Chondrocyte (in vitro differentiated cells): ENCODE measurements at regions not wholly inside any gene's neighbourhood (a gene's known extent, or its start where the extent isn't known, plus 50 kb on each side); places are given as distances from the start of the nearest gene placed in this dataset.
A peak's percentile ranks its signal among the peaks of the same experiment; 100 is the strongest.

ENCODE experiments used
- DNase-seq: peaks from one replicate; pipeline ENCODE4 v3.0.0; 2021; ENCODE audit warnings: mixed read lengths, low spot score
- H3K27ac Mint-ChIP-seq: one replicate; pipeline ENCODE4 v1.8.0; 2021; ENCODE audit warnings: mild to moderate bottlenecking, moderate library complexity, mixed read lengths; ENCODE audit not compliant: unreplicated experiment
- H3K27me3 Mint-ChIP-seq: 2 replicates; pipeline ENCODE4 v1.8.0; 2021; ENCODE audit warnings: low read depth, mixed read lengths
- H3K36me3 Mint-ChIP-seq: 2 replicates; pipeline ENCODE4 v1.8.0; 2021; ENCODE audit warnings: low read depth, mixed read lengths
- H3K4me1 Mint-ChIP-seq: 2 replicates; pipeline ENCODE4 v1.8.0; 2021; ENCODE audit warnings: low read depth, mild to moderate bottlenecking, mixed read lengths
- H3K4me3 Mint-ChIP-seq: one replicate; pipeline ENCODE4 v1.8.0; 2021; ENCODE audit warnings: mild to moderate bottlenecking, moderate library complexity, mixed read lengths; ENCODE audit not compliant: unreplicated experiment
- H3K9me3 Mint-ChIP-seq: 2 replicates; pipeline ENCODE4 v1.8.0; 2021; ENCODE audit warnings: low read depth, mixed read lengths
- TF ChIP-seq, protein P1 (sequence below): fragments of 200-600 bp; sonication (generic); IDR thresholded peaks from 2 replicates; pipeline ENCODE4 v1.5.0; 2021; ENCODE audit warnings: antibody characterized with exemption, mild to moderate bottlenecking, moderate library complexity

DNA sequence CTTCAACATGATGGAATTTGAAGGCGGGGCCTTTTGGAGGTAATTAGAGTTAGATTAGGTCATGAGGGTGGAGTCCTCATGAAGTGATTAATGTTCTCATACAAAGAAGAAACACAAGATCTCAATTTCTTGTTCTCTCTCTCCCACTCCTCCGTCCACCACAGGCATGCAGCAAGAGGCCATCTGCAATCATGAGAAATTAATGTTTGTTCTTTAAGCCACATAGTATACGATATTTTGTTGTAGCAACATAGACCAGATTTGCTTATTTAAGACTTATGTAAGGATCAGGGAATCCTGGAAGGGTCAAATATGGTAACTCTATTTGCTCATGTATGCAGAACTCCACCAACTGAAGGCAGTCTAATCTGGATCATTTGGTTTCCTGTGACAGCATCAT, 429.0 kb downstream of the LRIG3 start:
- no peaks in the 10 kb centered on the region for H3K27me3 Mint-ChIP-seq
- no peaks in the 10 kb centered on the region for H3K36me3 Mint-ChIP-seq
- DNase-seq, result no peak
- H3K4me1 Mint-ChIP-seq, result peaks cover 35% of the 10 kb centered on the region
- H3K4me3 Mint-ChIP-seq, result no peak overlapping the region
- no peak overlapping the region for H3K27ac Mint-ChIP-seq
- TF ChIP-seq, protein P1, sequence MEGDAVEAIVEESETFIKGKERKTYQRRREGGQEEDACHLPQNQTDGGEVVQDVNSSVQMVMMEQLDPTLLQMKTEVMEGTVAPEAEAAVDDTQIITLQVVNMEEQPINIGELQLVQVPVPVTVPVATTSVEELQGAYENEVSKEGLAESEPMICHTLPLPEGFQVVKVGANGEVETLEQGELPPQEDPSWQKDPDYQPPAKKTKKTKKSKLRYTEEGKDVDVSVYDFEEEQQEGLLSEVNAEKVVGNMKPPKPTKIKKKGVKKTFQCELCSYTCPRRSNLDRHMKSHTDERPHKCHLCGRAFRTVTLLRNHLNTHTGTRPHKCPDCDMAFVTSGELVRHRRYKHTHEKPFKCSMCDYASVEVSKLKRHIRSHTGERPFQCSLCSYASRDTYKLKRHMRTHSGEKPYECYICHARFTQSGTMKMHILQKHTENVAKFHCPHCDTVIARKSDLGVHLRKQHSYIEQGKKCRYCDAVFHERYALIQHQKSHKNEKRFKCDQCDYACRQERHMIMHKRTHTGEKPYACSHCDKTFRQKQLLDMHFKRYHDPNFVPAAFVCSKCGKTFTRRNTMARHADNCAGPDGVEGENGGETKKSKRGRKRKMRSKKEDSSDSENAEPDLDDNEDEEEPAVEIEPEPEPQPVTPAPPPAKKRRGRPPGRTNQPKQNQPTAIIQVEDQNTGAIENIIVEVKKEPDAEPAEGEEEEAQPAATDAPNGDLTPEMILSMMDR, result no peak
- H3K9me3 Mint-ChIP-seq, result no peaks in the 10 kb centered on the region

DNA sequence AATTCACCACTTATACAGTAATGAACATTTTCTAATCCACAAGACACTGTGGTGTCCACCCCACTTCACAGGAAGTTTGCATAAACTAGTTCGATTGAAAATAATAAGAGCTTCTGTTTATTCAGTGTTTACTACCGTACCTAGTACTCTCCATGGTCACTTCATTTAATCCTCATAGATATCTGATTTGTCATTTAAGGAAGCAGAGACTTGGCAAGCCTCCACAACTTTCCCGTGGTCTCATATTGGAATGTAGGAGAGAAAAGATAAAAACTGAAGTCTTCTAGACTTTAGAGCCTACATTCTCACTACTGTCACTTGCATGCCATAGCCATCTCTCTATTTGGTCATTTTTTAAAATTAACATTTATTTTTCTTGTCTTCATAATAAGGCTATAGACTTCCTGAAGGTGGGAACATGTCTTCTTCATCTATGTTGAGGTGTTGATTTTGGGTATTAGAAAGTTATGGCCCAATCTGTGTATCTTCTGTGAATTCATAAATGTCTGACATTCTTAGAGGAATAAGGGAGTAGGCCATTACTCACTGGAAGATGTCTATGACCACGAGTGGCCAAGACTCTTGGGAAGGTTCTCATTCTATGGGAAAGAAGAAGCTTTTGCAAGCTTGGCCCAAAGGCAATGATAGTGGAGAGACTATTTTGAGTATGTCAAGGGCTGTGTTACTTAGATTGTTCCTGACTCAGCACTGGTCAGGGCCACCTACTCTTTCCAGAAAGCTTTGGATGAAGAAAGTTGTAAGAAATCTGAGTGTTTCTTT, 423.7 kb downstream of the LRIG3 start:
- H3K4me1 Mint-ChIP-seq, result peaks cover 3% of the 10 kb centered on the region
- H3K27me3 Mint-ChIP-seq, result no peaks in the 10 kb centered on the region
- H3K4me3 Mint-ChIP-seq, result no peak overlapping the region
- H3K27ac Mint-ChIP-seq, result no peak overlapping the region
- TF ChIP-seq, protein P1, result no peak
- DNase-seq, result no peak
- peaks cover 3% of the 10 kb centered on the region for H3K9me3 Mint-ChIP-seq
- H3K36me3 Mint-ChIP-seq, result no peaks in the 10 kb centered on the region

DNA sequence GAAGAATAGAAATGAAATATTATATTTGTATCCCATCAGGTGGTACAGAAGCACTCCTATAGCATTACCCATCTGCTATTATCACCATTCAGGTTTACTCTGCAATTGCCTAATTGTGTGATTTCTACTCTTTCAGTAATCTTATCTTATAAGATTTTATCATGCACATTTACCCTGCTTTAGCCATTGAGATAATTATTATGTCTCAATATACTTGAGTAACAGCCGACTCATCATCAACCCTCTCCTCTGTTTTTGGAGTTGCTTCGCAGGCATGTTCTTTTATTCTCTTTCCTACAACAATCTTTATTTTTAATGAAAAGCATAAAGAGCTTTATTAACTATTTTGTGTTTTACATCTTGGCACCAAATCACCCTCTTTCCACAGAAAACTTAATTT, 419.9 kb downstream of the LRIG3 start:
- Mint-ChIP-seq H3K4me3 (no peak overlapping the region), H3K27me3 (no peaks in the 10 kb centered on the region), H3K4me1 (peaks cover 20% of the 10 kb centered on the region), H3K36me3 (no peaks in the 10 kb centered on the region), H3K27ac (no peak overlapping the region), H3K9me3 (peaks cover 3% of the 10 kb centered on the region)
- DNase-seq, result no peak
- TF ChIP-seq, protein P1, result no peak

GRCh38 chr12:58502226-58502625, 418.1 kb downstream of the LRIG3 start:
- TF ChIP-seq, protein P1, result no peak
- no peaks in the 10 kb centered on the region for H3K36me3 Mint-ChIP-seq
- peaks cover 23% of the 10 kb centered on the region for H3K4me1 Mint-ChIP-seq
- H3K27me3 Mint-ChIP-seq, result no peaks in the 10 kb centered on the region
- H3K4me3 Mint-ChIP-seq, result no peak overlapping the region
- no peak for DNase-seq
- peak overlapping the region; percentile 47 for H3K27ac Mint-ChIP-seq
- no peaks in the 10 kb centered on the region for H3K9me3 Mint-ChIP-seq

- DNase-seq, result no peak
These were observed 417.5 kb downstream of the LRIG3 start for GRCh38 chr12:58502841-58503240.

More at GRCh38 chr12:58502841-58503240, 417.5 kb downstream of the LRIG3 start:
- TF ChIP-seq, protein P1, result no peak
- Mint-ChIP-seq H3K27me3 (no peaks in the 10 kb centered on the region), H3K36me3 (no peaks in the 10 kb centered on the region), H3K9me3 (no peaks in the 10 kb centered on the region), H3K4me1 (peaks cover 24% of the 10 kb centered on the region), H3K27ac (peak overlapping the region; percentile 47), H3K4me3 (no peak overlapping the region)
